ENCODE measurements at regions not wholly inside any gene's neighbourhood (a gene's known extent, or its start where the extent isn't known, plus 50 kb on each side); places are given as distances from the start of the nearest gene placed in this dataset.

GRCh38 chr5:106873568-106873967, 797.2 kb downstream of the EFNA5 start:
- H3K4me3 ChIP-seq (ENCODE audit: low read depth, low read length), result no peak overlapping the region
- ChIA-PET CTCF (interaction anchor here (1.5 kb wide), 1 partner anchor 604 kb away, joined by 7 read pairs; no protein-coding TSS in a partner anchor), POLR2A (no interaction called here)
- TF ChIP-seq CTCF (IDR thresholded peaks at IDR 0.05; ENCODE audit: low read depth, low read length), result no peak
- no peak overlapping the region for H3K27ac ChIP-seq (ENCODE audit: low read depth, low read length)
- DNase-seq (ENCODE audit: low read depth, low spot score), result no peak
- H3K27me3 ChIP-seq (ENCODE audit: control insufficient read depth, insufficient read depth, low read length), result no peaks in the 10 kb centered on the region
- peaks cover 12% of the 10 kb centered on the region for H3K9me3 ChIP-seq (ENCODE audit: control insufficient read depth, insufficient read depth, low read length)

GRCh38 chr5:106865279-106865678, 805.5 kb downstream of the EFNA5 start:
- TF ChIP-seq CTCF (IDR thresholded peaks at IDR 0.05; ENCODE audit: low read depth, low read length), result no peak
- ChIA-PET POLR2A (no interaction called here), CTCF (no interaction called here)
- no peaks in the 10 kb centered on the region for H3K9me3 ChIP-seq (ENCODE audit: control insufficient read depth, insufficient read depth, low read length)
- no peak overlapping the region for H3K4me3 ChIP-seq (ENCODE audit: low read depth, low read length)
- no peak overlapping the region for H3K27ac ChIP-seq (ENCODE audit: low read depth, low read length)
- DNase-seq (ENCODE audit: low read depth, low spot score), result no peak
- H3K27me3 ChIP-seq (ENCODE audit: control insufficient read depth, insufficient read depth, low read length), result no peaks in the 10 kb centered on the region

- CTCF ChIA-PET, result no interaction called here
- H3K27me3 ChIP-seq (ENCODE audit: control insufficient read depth, insufficient read depth, low read length), result no peaks in the 10 kb centered on the region
- no peaks in the 10 kb centered on the region for H3K9me3 ChIP-seq (ENCODE audit: control insufficient read depth, insufficient read depth, low read length)
- POLR2A ChIA-PET, result no interaction called here
- no peak overlapping the region for H3K27ac ChIP-seq (ENCODE audit: low read depth, low read length)
- peak; percentile 42 for DNase-seq (ENCODE audit: low read depth, low spot score)
- no peak for TF ChIP-seq CTCF (IDR thresholded peaks at IDR 0.05; ENCODE audit: low read depth, low read length)
- no peak overlapping the region for H3K4me3 ChIP-seq (ENCODE audit: low read depth, low read length)
Measured at GRCh38 chr5:106862450-106863193, 808.1 kb downstream of the EFNA5 start.

GRCh38 chr5:106860398-106861044, 810.2 kb downstream of the EFNA5 start:
- H3K4me3 ChIP-seq (ENCODE audit: low read depth, low read length), result no peak overlapping the region
- no peak overlapping the region for H3K27ac ChIP-seq (ENCODE audit: low read depth, low read length)
- no peak for TF ChIP-seq CTCF (IDR thresholded peaks at IDR 0.05; ENCODE audit: low read depth, low read length)
- H3K27me3 ChIP-seq (ENCODE audit: control insufficient read depth, insufficient read depth, low read length), result no peaks in the 10 kb centered on the region
- CTCF ChIA-PET, result no interaction called here
- DNase-seq (ENCODE audit: low read depth, low spot score), result no peak
- no peaks in the 10 kb centered on the region for H3K9me3 ChIP-seq (ENCODE audit: control insufficient read depth, insufficient read depth, low read length)
- POLR2A ChIA-PET, result no interaction called here

- DNase-seq (ENCODE audit: low read depth, low spot score), result no peak
- Histone ChIP-seq H3K9me3 (ENCODE audit: control insufficient read depth, insufficient read depth, low read length) (no peaks in the 10 kb centered on the region), H3K4me3 (ENCODE audit: low read depth, low read length) (no peak overlapping the region), H3K27me3 (ENCODE audit: control insufficient read depth, insufficient read depth, low read length) (no peaks in the 10 kb centered on the region), H3K27ac (ENCODE audit: low read depth, low read length) (no peak overlapping the region)
- ChIA-PET CTCF (interaction anchor here (0.5 to 2.4 kb wide), 4 partner anchors 14 to 589 kb away, joined by 3 to 7 read pairs (median 4); no protein-coding TSS in a partner anchor), POLR2A (no interaction called here)
- TF ChIP-seq CTCF (IDR thresholded peaks at IDR 0.05; ENCODE audit: low read depth, low read length), result no peak
Measured at GRCh38 chr5:106858616-106859015, 812.1 kb downstream of the EFNA5 start.
